H1 (cell line): ENCODE measurements at regions not wholly inside any gene's neighbourhood (a gene's known extent, or its start where the extent isn't known, plus 50 kb on each side); places are given as distances from the start of the nearest gene placed in this dataset.

Experiments used
- CTCF ChIA-PET: fragments of 300-600 bp; sonication (Branson Sonifier 250); formaldehyde crosslinking; loops from one replicate; lab custom pipeline; 2021; ENCODE audit not compliant: partially characterized antibody; lab: Charles Lee
- POLR2A ChIA-PET: fragments of 300-600 bp; sonication (Branson Sonifier 250); formaldehyde crosslinking; loops from one replicate; lab custom pipeline; 2021; ENCODE audit warnings: inconsistent platforms; ENCODE audit not compliant: partially characterized antibody; lab: Charles Lee
- DNase-seq, 2 experiments: peaks; one replicate each; pipeline versions ENCODE4 v3.0.0 to v3.0.0-alpha.2; 2010 to 2022; ENCODE audit warnings: low spot score in 2 of 2, low read depth in 1 of 2, mixed read lengths in 1 of 2
- FAIRE-seq: peaks from 2 replicates; lab custom pipeline; 2011; peaks lifted over from hg19 to GRCh38; lab: Jason Lieb, UNC
- H2AFZ ChIP-seq: 2 replicates; pipeline ENCODE4 v1.8.1; 2012; ENCODE audit warnings: low read length, inconsistent platforms
- H2AK5ac ChIP-seq: 2 replicates; pipeline ENCODE4 v1.6.1; 2013; ENCODE audit warnings: low read depth, low read length
- H2BK120ac ChIP-seq: replicated peaks from 2 replicates; pipeline ENCODE3; 2013; ENCODE audit warnings: low read depth, low read length, inconsistent platforms
- H2BK12ac ChIP-seq: 2 replicates; pipeline ENCODE4 v1.6.1; 2013; ENCODE audit warnings: low read depth, low read length
- H2BK15ac ChIP-seq: 2 replicates; pipeline ENCODE4 v1.6.1; 2013; ENCODE audit warnings: low read length
- H2BK20ac ChIP-seq: 2 replicates; pipeline ENCODE4 v1.6.1; 2013; ENCODE audit warnings: low read length
- H2BK5ac ChIP-seq: 2 replicates; pipeline ENCODE4 v1.6.1; 2013; ENCODE audit warnings: low read depth, low read length
- H3K14ac ChIP-seq: 2 replicates; pipeline ENCODE4 v1.6.1; 2013; ENCODE audit warnings: inconsistent platforms; ENCODE audit not compliant: insufficient read length
- H3K18ac ChIP-seq: 2 replicates; pipeline ENCODE4 v1.6.1; 2013; ENCODE audit warnings: low read length; ENCODE audit errors: extremely low read depth
- H3K23ac ChIP-seq: 2 replicates; pipeline ENCODE4 v1.6.1; 2013; ENCODE audit warnings: inconsistent platforms; ENCODE audit not compliant: insufficient read length
- H3K23me2 ChIP-seq: 2 replicates; pipeline ENCODE4 v1.6.1; 2013; ENCODE audit warnings: low read depth, low read length
- H3K27ac ChIP-seq: 2 replicates; pipeline ENCODE4 v1.6.1; 2011; ENCODE audit warnings: low read depth, low read length, inconsistent platforms
- H3K27me3 ChIP-seq, 4 experiments: replicated peaks in 1 of 4; 1 replicate in 1 of 4; 2 replicates in 3 of 4; pipeline versions ENCODE4 v1.6.1 to v1.8.1; 2011 to 2013; ENCODE audit warnings: low read length in 3 of 4, mild to moderate bottlenecking in 3 of 4, inconsistent platforms in 2 of 4, mixed read lengths in 2 of 4, moderate library complexity in 1 of 4; ENCODE audit not compliant: control insufficient read depth in 3 of 4, insufficient read depth in 3 of 4; ENCODE audit errors: extremely low read depth in 1 of 4
- H3K36me3 ChIP-seq, 4 experiments: 2 replicates each; pipeline versions ENCODE4 v1.6.1 to v1.8.1; 2011 to 2013; ENCODE audit warnings: mild to moderate bottlenecking in 4 of 4, low read length in 3 of 4, moderate library complexity in 2 of 4, control low read depth in 1 of 4, inconsistent platforms in 1 of 4; ENCODE audit not compliant: insufficient read depth in 4 of 4, control insufficient read depth in 2 of 4
- H3K4ac ChIP-seq: replicated peaks from 2 replicates; pipeline ENCODE3; 2013; ENCODE audit warnings: low read length, low read depth, mixed read lengths, inconsistent platforms; ENCODE audit not compliant: insufficient read length
- H3K4me1 ChIP-seq, 4 experiments: replicated peaks in 1 of 4; 1 replicate in 1 of 4; 2 replicates in 3 of 4; pipeline versions ENCODE4 v1.6.1 to v1.8.1; 2011 to 2013; ENCODE audit warnings: low read length in 3 of 4, inconsistent platforms in 2 of 4, mixed read lengths in 1 of 4; ENCODE audit not compliant: insufficient read depth in 4 of 4, control insufficient read depth in 3 of 4
- H3K4me2 ChIP-seq, 2 experiments: 2 replicates each; pipeline versions ENCODE4 v1.6.1 to v1.8.1; 2011 to 2013; ENCODE audit warnings: low read depth in 2 of 2, low read length in 2 of 2, control low read depth in 1 of 2, inconsistent platforms in 1 of 2, mild to moderate bottlenecking in 1 of 2; ENCODE audit not compliant: insufficient read depth in 1 of 2
- H3K4me3 ChIP-seq, 4 experiments: fragments of 200-600, 300-600 bp in 1 of 4; sonication (generic), shearing (Covaris generic), sonication (Bioruptor Twin) in 1 of 4; 2 replicates each; pipeline versions ENCODE4 v1.5.1 to v1.8.1; 2011 to 2016; ENCODE audit warnings: low read length in 4 of 4, low read depth in 3 of 4, control low read depth in 2 of 4, inconsistent platforms in 2 of 4, mild to moderate bottlenecking in 2 of 4, mixed read lengths in 1 of 4, moderate library complexity in 1 of 4; ENCODE audit not compliant: insufficient read depth in 2 of 4; ENCODE audit errors: extremely low read depth in 1 of 4
- H3K56ac ChIP-seq: replicated peaks from 2 replicates; pipeline ENCODE3; 2013; ENCODE audit warnings: low read depth, mild to moderate bottlenecking, mixed read lengths, low read length, inconsistent platforms; ENCODE audit not compliant: insufficient read length
- H3K79me1 ChIP-seq: 2 replicates; pipeline ENCODE4 v1.6.1; 2013; ENCODE audit warnings: low read depth, low read length, control low read depth
- H3K79me2 ChIP-seq, 2 experiments: 2 replicates each; pipeline versions ENCODE4 v1.6.1 to v1.8.1; 2012 to 2013; ENCODE audit warnings: low read length in 2 of 2, mild to moderate bottlenecking in 2 of 2, inconsistent platforms in 1 of 2; ENCODE audit not compliant: insufficient read depth in 2 of 2, control insufficient read depth in 1 of 2
- H3K9ac ChIP-seq, 4 experiments: replicated peaks in 1 of 4; 1 replicate in 1 of 4; 2 replicates in 3 of 4; pipeline versions ENCODE4 v1.6.1 to v1.8.1; 2011 to 2013; ENCODE audit warnings: low read depth in 3 of 4, low read length in 3 of 4, control low read depth in 2 of 4, mild to moderate bottlenecking in 2 of 4, moderate library complexity in 2 of 4, inconsistent platforms in 1 of 4; ENCODE audit errors: extremely low read depth in 1 of 4
- H3K9me3 ChIP-seq, 2 experiments: 2 replicates each; pipeline versions ENCODE4 v1.6.1 to v1.8.1; 2012 to 2013; ENCODE audit warnings: mild to moderate bottlenecking in 2 of 2, moderate library complexity in 2 of 2, control low read depth in 1 of 2, inconsistent platforms in 1 of 2, low read depth in 1 of 2, low read length in 1 of 2, mixed read lengths in 1 of 2; ENCODE audit not compliant: insufficient read depth in 2 of 2
- H4K20me1 ChIP-seq, 2 experiments: replicated peaks in 1 of 2; 2 replicates each; pipeline versions ENCODE3 to v1.8.1; 2011 to 2013; ENCODE audit warnings: inconsistent platforms in 2 of 2, low read length in 2 of 2, mild to moderate bottlenecking in 1 of 2; ENCODE audit not compliant: insufficient read depth in 2 of 2, control insufficient read depth in 1 of 2
- H4K5ac ChIP-seq: 2 replicates; pipeline ENCODE4 v1.6.1; 2013; ENCODE audit warnings: low read length, low read depth, mixed read lengths, inconsistent platforms; ENCODE audit not compliant: insufficient read length
- H4K8ac ChIP-seq: 2 replicates; pipeline ENCODE4 v1.8.0; 2013; ENCODE audit warnings: mild to moderate bottlenecking, moderate library complexity, low read length, inconsistent platforms; ENCODE audit not compliant: insufficient read depth; ENCODE audit errors: extremely low read depth
- H4K91ac ChIP-seq: replicated peaks from 2 replicates; pipeline ENCODE3; 2013; ENCODE audit warnings: low read length, mixed read lengths, inconsistent platforms; ENCODE audit not compliant: insufficient read length
- BRCA1 ChIP-seq: IDR thresholded peaks from 2 replicates; pipeline ENCODE4 v1.6.1; 2012; ENCODE audit warnings: low read depth, low read length, improper control_type of control experiment
- CHD1 ChIP-seq: IDR thresholded peaks from 2 replicates; pipeline ENCODE4 v1.6.1; 2012; ENCODE audit warnings: low read depth, low read length, improper control_type of control experiment
- SIX5 ChIP-seq: IDR thresholded peaks from 2 replicates; pipeline ENCODE4 v1.6.1; 2011; ENCODE audit warnings: mild to moderate bottlenecking, low read depth, low read length
- SRF ChIP-seq: IDR thresholded peaks from 2 replicates; pipeline ENCODE4 v1.6.1; 2011; ENCODE audit warnings: mild to moderate bottlenecking, low read depth, low read length, moderate library complexity
- WGBS, 2 experiments: shearing (Covaris generic) in 1 of 2; methylation state at CpG; one replicate each; pipeline versions ENCODE4 v1.1.6 to v1.1.7; 2013 to 2015; ENCODE audit warnings: low lambda C conversion rate in 2 of 2, mixed read lengths in 2 of 2, inconsistent platforms in 1 of 2, low coverage in 1 of 2, missing lambda C conversion rate in 1 of 2; ENCODE audit not compliant: insufficient replicate concordance in 2 of 2, insufficient coverage in 1 of 2, insufficient read length in 1 of 2; ENCODE audit errors: extremely low coverage in 1 of 2, missing lambda C conversion rate in 1 of 2; 5-methylcytosine and 5-hydroxymethylcytosine counted together

DNA sequence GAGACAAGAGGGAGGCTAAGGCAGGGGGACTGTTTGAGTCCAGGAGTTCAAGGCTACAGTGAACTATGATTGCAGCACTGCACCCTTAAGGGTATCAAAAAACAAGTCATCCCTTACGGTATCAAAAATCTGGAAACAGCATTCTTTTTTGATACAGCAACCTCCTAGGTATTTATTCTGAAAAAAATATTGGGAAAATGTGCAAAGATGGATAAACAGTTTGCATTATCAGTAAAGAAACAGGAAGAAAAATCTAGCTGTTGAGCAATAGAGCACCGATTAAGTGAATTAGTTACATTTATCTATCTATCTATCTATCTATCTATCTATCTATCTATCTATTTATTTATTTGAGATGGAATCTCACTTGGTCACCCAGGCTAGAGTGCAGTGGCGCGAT is 56.7 kb upstream of the SCAF4 start:
- Histone ChIP-seq H2BK5ac (no peak overlapping the region), H2BK120ac (no peak overlapping the region), H2AK5ac (no peak overlapping the region), H3K23ac (no peak overlapping the region), H3K36me3 (no peaks in the 10 kb centered on the region), H2AFZ (no peak overlapping the region), H3K23me2 (peaks cover 11% of the 10 kb centered on the region; the same call in 1 of the 2 replicates), H3K27me3 (no peaks in the 10 kb centered on the region), H3K4me2 (no peak overlapping the region), H3K9me3 (peaks cover 2 to 9% of the 10 kb centered on the region in 2 experiments; a peak in 2 of 4 replicates), H3K4ac (no peak overlapping the region), H3K79me2 (no peaks in the 10 kb centered on the region), H2BK15ac (no peak overlapping the region), H4K8ac (no peak overlapping the region), H3K79me1 (no peaks in the 10 kb centered on the region), H3K27ac (no peak overlapping the region), H2BK20ac (no peak overlapping the region), H3K9ac (no peak overlapping the region), H4K91ac (no peak overlapping the region), H3K4me1 (0 out of 7 replicates have a peak, but pooled peaks cover 0 to 4% (median 0%) of the 10 kb centered on the region in 4 experiments), H3K56ac (no peak overlapping the region), H4K20me1 (no peaks in the 10 kb centered on the region), H2BK12ac (no peak overlapping the region), H4K5ac (no peak overlapping the region), H3K4me3 (no peak overlapping the region), H3K14ac (no peak overlapping the region), H3K18ac (no peak overlapping the region)
- ChIA-PET CTCF (interaction anchor here (0.7 kb wide), 1 partner anchor 80 kb away, joined by 3 read pairs; no protein-coding TSS in a partner anchor), POLR2A (no interaction called here)
- 96% methylated on average over 4 of the region's 4 CpGs; no CpG with 5 or more reads in 1 of the 2 experiments for WGBS, 2 experiments
- no peak for DNase-seq
- FAIRE-seq: no peak
- TF ChIP-seq BRCA1 (no peak), SIX5 (no peak), CHD1 (no peak), SRF (no peak)
